H1 (cell line): ENCODE measurements at regions not wholly inside any gene's neighbourhood (a gene's known extent, or its start where the extent isn't known, plus 50 kb on each side); places are given as distances from the start of the nearest gene placed in this dataset.

ENCODE experiments used
- CTCF ChIA-PET: fragments of 300-600 bp; sonication (Branson Sonifier 250); formaldehyde crosslinking; loops from one replicate; lab custom pipeline; 2021; ENCODE audit not compliant: partially characterized antibody; lab: Charles Lee
- POLR2A ChIA-PET: fragments of 300-600 bp; sonication (Branson Sonifier 250); formaldehyde crosslinking; loops from one replicate; lab custom pipeline; 2021; ENCODE audit warnings: inconsistent platforms; ENCODE audit not compliant: partially characterized antibody; lab: Charles Lee
- DNase-seq, 2 experiments: peaks; one replicate each; pipeline versions ENCODE4 v3.0.0 to v3.0.0-alpha.2; 2010 to 2022; ENCODE audit warnings: low spot score in 2 of 2, low read depth in 1 of 2, mixed read lengths in 1 of 2
- FAIRE-seq: peaks from 2 replicates; lab custom pipeline; 2011; peaks lifted over from hg19 to GRCh38; lab: Jason Lieb, UNC
- H2AFZ ChIP-seq: 2 replicates; pipeline ENCODE4 v1.8.1; 2012; ENCODE audit warnings: low read length, inconsistent platforms
- H2AK5ac ChIP-seq: 2 replicates; pipeline ENCODE4 v1.6.1; 2013; ENCODE audit warnings: low read depth, low read length
- H2BK120ac ChIP-seq: replicated peaks from 2 replicates; pipeline ENCODE3; 2013; ENCODE audit warnings: low read depth, low read length, inconsistent platforms
- H2BK12ac ChIP-seq: 2 replicates; pipeline ENCODE4 v1.6.1; 2013; ENCODE audit warnings: low read depth, low read length
- H2BK15ac ChIP-seq: 2 replicates; pipeline ENCODE4 v1.6.1; 2013; ENCODE audit warnings: low read length
- H2BK20ac ChIP-seq: 2 replicates; pipeline ENCODE4 v1.6.1; 2013; ENCODE audit warnings: low read length
- H2BK5ac ChIP-seq: 2 replicates; pipeline ENCODE4 v1.6.1; 2013; ENCODE audit warnings: low read depth, low read length
- H3K14ac ChIP-seq: 2 replicates; pipeline ENCODE4 v1.6.1; 2013; ENCODE audit warnings: inconsistent platforms; ENCODE audit not compliant: insufficient read length
- H3K18ac ChIP-seq: 2 replicates; pipeline ENCODE4 v1.6.1; 2013; ENCODE audit warnings: low read length; ENCODE audit errors: extremely low read depth
- H3K23ac ChIP-seq: 2 replicates; pipeline ENCODE4 v1.6.1; 2013; ENCODE audit warnings: inconsistent platforms; ENCODE audit not compliant: insufficient read length
- H3K23me2 ChIP-seq: 2 replicates; pipeline ENCODE4 v1.6.1; 2013; ENCODE audit warnings: low read depth, low read length
- H3K27ac ChIP-seq: 2 replicates; pipeline ENCODE4 v1.6.1; 2011; ENCODE audit warnings: low read depth, low read length, inconsistent platforms
- H3K27me3 ChIP-seq, 4 experiments: replicated peaks in 1 of 4; 1 replicate in 1 of 4; 2 replicates in 3 of 4; pipeline versions ENCODE4 v1.6.1 to v1.8.1; 2011 to 2013; ENCODE audit warnings: low read length in 3 of 4, mild to moderate bottlenecking in 3 of 4, inconsistent platforms in 2 of 4, mixed read lengths in 2 of 4, moderate library complexity in 1 of 4; ENCODE audit not compliant: control insufficient read depth in 3 of 4, insufficient read depth in 3 of 4; ENCODE audit errors: extremely low read depth in 1 of 4
- H3K36me3 ChIP-seq, 4 experiments: 2 replicates each; pipeline versions ENCODE4 v1.6.1 to v1.8.1; 2011 to 2013; ENCODE audit warnings: mild to moderate bottlenecking in 4 of 4, low read length in 3 of 4, moderate library complexity in 2 of 4, control low read depth in 1 of 4, inconsistent platforms in 1 of 4; ENCODE audit not compliant: insufficient read depth in 4 of 4, control insufficient read depth in 2 of 4
- H3K4ac ChIP-seq: replicated peaks from 2 replicates; pipeline ENCODE3; 2013; ENCODE audit warnings: low read length, low read depth, mixed read lengths, inconsistent platforms; ENCODE audit not compliant: insufficient read length
- H3K4me1 ChIP-seq, 4 experiments: replicated peaks in 1 of 4; 1 replicate in 1 of 4; 2 replicates in 3 of 4; pipeline versions ENCODE4 v1.6.1 to v1.8.1; 2011 to 2013; ENCODE audit warnings: low read length in 3 of 4, inconsistent platforms in 2 of 4, mixed read lengths in 1 of 4; ENCODE audit not compliant: insufficient read depth in 4 of 4, control insufficient read depth in 3 of 4
- H3K4me2 ChIP-seq, 2 experiments: 2 replicates each; pipeline versions ENCODE4 v1.6.1 to v1.8.1; 2011 to 2013; ENCODE audit warnings: low read depth in 2 of 2, low read length in 2 of 2, control low read depth in 1 of 2, inconsistent platforms in 1 of 2, mild to moderate bottlenecking in 1 of 2; ENCODE audit not compliant: insufficient read depth in 1 of 2
- H3K4me3 ChIP-seq, 4 experiments: fragments of 200-600, 300-600 bp in 1 of 4; sonication (generic), shearing (Covaris generic), sonication (Bioruptor Twin) in 1 of 4; 2 replicates each; pipeline versions ENCODE4 v1.5.1 to v1.8.1; 2011 to 2016; ENCODE audit warnings: low read length in 4 of 4, low read depth in 3 of 4, control low read depth in 2 of 4, inconsistent platforms in 2 of 4, mild to moderate bottlenecking in 2 of 4, mixed read lengths in 1 of 4, moderate library complexity in 1 of 4; ENCODE audit not compliant: insufficient read depth in 2 of 4; ENCODE audit errors: extremely low read depth in 1 of 4
- H3K56ac ChIP-seq: replicated peaks from 2 replicates; pipeline ENCODE3; 2013; ENCODE audit warnings: low read depth, mild to moderate bottlenecking, mixed read lengths, low read length, inconsistent platforms; ENCODE audit not compliant: insufficient read length
- H3K79me1 ChIP-seq: 2 replicates; pipeline ENCODE4 v1.6.1; 2013; ENCODE audit warnings: low read depth, low read length, control low read depth
- H3K79me2 ChIP-seq, 2 experiments: 2 replicates each; pipeline versions ENCODE4 v1.6.1 to v1.8.1; 2012 to 2013; ENCODE audit warnings: low read length in 2 of 2, mild to moderate bottlenecking in 2 of 2, inconsistent platforms in 1 of 2; ENCODE audit not compliant: insufficient read depth in 2 of 2, control insufficient read depth in 1 of 2
- H3K9ac ChIP-seq, 4 experiments: replicated peaks in 1 of 4; 1 replicate in 1 of 4; 2 replicates in 3 of 4; pipeline versions ENCODE4 v1.6.1 to v1.8.1; 2011 to 2013; ENCODE audit warnings: low read depth in 3 of 4, low read length in 3 of 4, control low read depth in 2 of 4, mild to moderate bottlenecking in 2 of 4, moderate library complexity in 2 of 4, inconsistent platforms in 1 of 4; ENCODE audit errors: extremely low read depth in 1 of 4
- H3K9me3 ChIP-seq, 2 experiments: 2 replicates each; pipeline versions ENCODE4 v1.6.1 to v1.8.1; 2012 to 2013; ENCODE audit warnings: mild to moderate bottlenecking in 2 of 2, moderate library complexity in 2 of 2, control low read depth in 1 of 2, inconsistent platforms in 1 of 2, low read depth in 1 of 2, low read length in 1 of 2, mixed read lengths in 1 of 2; ENCODE audit not compliant: insufficient read depth in 2 of 2
- H4K20me1 ChIP-seq, 2 experiments: replicated peaks in 1 of 2; 2 replicates each; pipeline versions ENCODE3 to v1.8.1; 2011 to 2013; ENCODE audit warnings: inconsistent platforms in 2 of 2, low read length in 2 of 2, mild to moderate bottlenecking in 1 of 2; ENCODE audit not compliant: insufficient read depth in 2 of 2, control insufficient read depth in 1 of 2
- H4K5ac ChIP-seq: 2 replicates; pipeline ENCODE4 v1.6.1; 2013; ENCODE audit warnings: low read length, low read depth, mixed read lengths, inconsistent platforms; ENCODE audit not compliant: insufficient read length
- H4K8ac ChIP-seq: 2 replicates; pipeline ENCODE4 v1.8.0; 2013; ENCODE audit warnings: mild to moderate bottlenecking, moderate library complexity, low read length, inconsistent platforms; ENCODE audit not compliant: insufficient read depth; ENCODE audit errors: extremely low read depth
- H4K91ac ChIP-seq: replicated peaks from 2 replicates; pipeline ENCODE3; 2013; ENCODE audit warnings: low read length, mixed read lengths, inconsistent platforms; ENCODE audit not compliant: insufficient read length
- CBX5 ChIP-seq: fragments of 300-800, 300-1000 bp; sonication (generic); IDR thresholded peaks from 2 replicates; pipeline ENCODE4 v1.7.1; 2016; ENCODE audit warnings: antibody characterized with exemption, low read length, low read depth
- POLR2A ChIP-seq, 2 experiments: IDR thresholded peaks; 1 replicate in 1 of 2; 2 replicates in 1 of 2; pipeline ENCODE4 v1.6.1; 2011; ENCODE audit warnings: low read depth in 2 of 2, low read length in 2 of 2, mild to moderate bottlenecking in 2 of 2; ENCODE audit errors: control extremely low read depth in 1 of 2
- WGBS, 2 experiments: shearing (Covaris generic) in 1 of 2; methylation state at CpG; one replicate each; pipeline versions ENCODE4 v1.1.6 to v1.1.7; 2013 to 2015; ENCODE audit warnings: low lambda C conversion rate in 2 of 2, mixed read lengths in 2 of 2, inconsistent platforms in 1 of 2, low coverage in 1 of 2, missing lambda C conversion rate in 1 of 2; ENCODE audit not compliant: insufficient replicate concordance in 2 of 2, insufficient coverage in 1 of 2, insufficient read length in 1 of 2; ENCODE audit errors: extremely low coverage in 1 of 2, missing lambda C conversion rate in 1 of 2; 5-methylcytosine and 5-hydroxymethylcytosine counted together

DNA sequence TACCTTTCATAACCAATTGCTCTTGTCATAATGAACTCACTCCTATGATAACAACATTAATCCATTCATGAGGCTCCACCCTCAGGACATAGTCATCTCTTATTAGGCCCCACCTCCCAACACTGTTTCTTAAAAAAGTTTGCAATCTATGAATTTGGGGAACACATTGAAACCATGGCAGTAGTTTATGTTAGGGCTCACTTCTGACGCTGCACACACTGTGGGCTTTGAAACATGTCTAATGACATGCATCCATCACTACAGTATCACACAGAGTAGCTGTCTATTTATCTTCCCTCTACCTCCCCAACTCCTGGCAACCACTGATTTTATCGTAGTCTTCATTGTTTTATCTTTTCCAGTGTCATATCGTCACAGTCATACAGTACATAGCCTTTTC lies 299.8 kb downstream of the GLRX3 start:
- Histone ChIP-seq H2BK12ac (no peak overlapping the region), H3K4ac (no peak overlapping the region), H3K9me3 (no peaks in the 10 kb centered on the region; a peak in 2 of 4 replicates), H2BK120ac (no peak overlapping the region), H3K23me2 (no peaks in the 10 kb centered on the region), H3K9ac (no peak overlapping the region), H4K5ac (no peak overlapping the region), H3K56ac (no peak overlapping the region), H2BK20ac (no peak overlapping the region), H4K20me1 (no peaks in the 10 kb centered on the region), H3K23ac (no peak overlapping the region), H3K79me1 (no peaks in the 10 kb centered on the region), H2AK5ac (no peak overlapping the region), H3K4me1 (no peaks in the 10 kb centered on the region), H4K8ac (no peak overlapping the region), H2BK5ac (no peak overlapping the region), H3K14ac (no peak overlapping the region), H2AFZ (no peak overlapping the region), H3K4me2 (no peak overlapping the region), H3K27ac (no peak overlapping the region), H3K18ac (no peak overlapping the region), H3K79me2 (no peaks in the 10 kb centered on the region), H3K27me3 (no peaks in the 10 kb centered on the region), H4K91ac (no peak overlapping the region), H3K36me3 (no peaks in the 10 kb centered on the region), H2BK15ac (no peak overlapping the region), H3K4me3 (no peak overlapping the region)
- POLR2A ChIA-PET = no interaction called here
- no peak for FAIRE-seq
- DNase-seq = no peak
- 92% methylated on average over 3 of the region's 3 CpGs; no CpG with 5 or more reads in 1 of the 2 experiments for WGBS, 2 experiments
- CTCF ChIA-PET = interaction anchor here (1.2 kb wide), 1 partner anchor 15 kb away, joined by 4 read pairs; no protein-coding TSS in a partner anchor
- TF ChIP-seq CBX5 (no peak), POLR2A (IDR thresholded peaks at IDR 0.05; ENCODE audit: control extremely low read depth in 1 of 2, low read depth in 2 of 2, low read length in 2 of 2) (no peak)
